Pancreas (tissue), 10 donors: ENCODE measurements at regions not wholly inside any gene's neighbourhood (a gene's known extent, or its start where the extent isn't known, plus 50 kb on each side); places are given as distances from the start of the nearest gene placed in this dataset.

Experiments
- ATAC-seq, 4 donors: fragments of 200-7000 bp; cut with Tn5 transposase; one replicate each; pipeline versions ENCODE4 v1.8.0 to v1.9.1; 2020; ENCODE audit warnings: mild to moderate bottlenecking in 4 of 4, moderate library complexity in 4 of 4
- DNase-seq, 6 donors: peaks; one replicate each; pipeline ENCODE4 v3.0.0-alpha.2; 2020
- FAIRE-seq: peaks from 2 replicates; lab custom pipeline; 2012; peaks lifted over from hg19 to GRCh38; lab: Jason Lieb, UNC
- H3K27ac ChIP-seq, 4 donors: fragments of 200-600 bp; sonication (generic); 1 replicate in 3 of 4; 2 replicates in 1 of 4; pipeline versions ENCODE4 v1.5.0 to v1.8.0; 2020
- H3K27me3 ChIP-seq, 4 donors: fragments of 200-600 bp; one replicate each; pipeline ENCODE4 v1.8.0; 2021
- H3K36me3 ChIP-seq, 3 donors: fragments of 200-600 bp; sonication (generic) in 1 of 3; one replicate each; pipeline versions ENCODE4 v1.5.0 to v1.8.0; 2020 to 2021
- H3K4me1 ChIP-seq, 3 donors: fragments of 200-600 bp; one replicate each; pipeline ENCODE4 v1.8.0; 2021
- H3K4me3 ChIP-seq, 4 donors: fragments of 200-600 bp; sonication (generic) in 2 of 4; one replicate each; pipeline versions ENCODE4 v1.5.0 to v1.8.0; 2020 to 2021
- H3K9me3 ChIP-seq, 4 donors: fragments of 200-600 bp; one replicate each; pipeline ENCODE4 v1.8.0; 2021
- CTCF ChIP-seq, 4 donors: fragments of 200-600 bp; sonication (generic) in 3 of 4; IDR thresholded peaks; one replicate each; pipeline versions ENCODE4 v1.5.0 to v1.8.0; 2021; ENCODE audit warnings: antibody characterized with exemption in 4 of 4
- WGBS, 2 donors: extraction: QIAGEN DNeasy Blood & Tissue Kit; methylation state at CpG; one replicate each; pipeline ENCODE4 v1.1.7; 2013; 5-methylcytosine and 5-hydroxymethylcytosine counted together
- intact Hi-C, 3 donors: fragments of 100-400 bp; cut with DNase I; formaldehyde crosslinking; loops; one replicate each; pipeline versions ENCODE4 v1.11.1 to v1.14.2; 2022
- donor health status: healthy with polysubstance abuse.
- donor health status: DM: no; HTN: no; CAD: no; lungs with moderate emphysema.
- donor health status: DM: no; HTN: no; CAD: no.
- donor health status: control.
- donor health status: control.
- donor health status: Bipolar disorder and iron deficiency.
- donor health status: DM: yes; HTN: yes; CAD: no.
- donor health status: DM: no; HTN: no; CAD: no.
- donor health status: DM: no; HTN: no; CAD: no.
- donor health status: DM: yes; HTN: yes; CAD: no.

- intact Hi-C loops: no loop called here
- no peak overlapping the region for H3K27ac ChIP-seq
- H3K27me3 ChIP-seq: no peaks in the 10 kb centered on the region
- no peaks in the 10 kb centered on the region for H3K4me1 ChIP-seq
- no peak overlapping the region for H3K4me3 ChIP-seq
- 41 to 42% methylated on average over 1 of the region's 1 CpG for WGBS, 2 donors
- no peaks in the 10 kb centered on the region for H3K36me3 ChIP-seq
- H3K9me3 ChIP-seq: no peaks in the 10 kb centered on the region
- TF ChIP-seq CTCF (IDR thresholded peaks at IDR 0.05): no peak
- FAIRE-seq (no peak), ATAC-seq (no peak), DNase-seq (no peak)
Observed at GRCh38 chr2:146579147-146579930, 1265.5 kb upstream of the ACVR2A start.

- TF ChIP-seq CTCF (IDR thresholded peaks at IDR 0.05): no peak
- intact Hi-C loops: no loop called here
- no peak overlapping the region for H3K27ac ChIP-seq
- no peak overlapping the region for H3K4me3 ChIP-seq
- no peak for ATAC-seq
- H3K4me1 ChIP-seq: no peaks in the 10 kb centered on the region
- FAIRE-seq: no peak
- no peak for DNase-seq
- H3K27me3 ChIP-seq: no peaks in the 10 kb centered on the region
- no peaks in the 10 kb centered on the region for H3K36me3 ChIP-seq
- H3K9me3 ChIP-seq: no peaks in the 10 kb centered on the region
- 58 to 61% methylated on average over 8 of the region's 8 CpGs for WGBS, 2 donors
Observed at GRCh38 chr2:146576339-146577111, 1268.3 kb upstream of the ACVR2A start.

GRCh38 chr2:146572598-146572997 lies 1272.2 kb upstream of the ACVR2A start:
- 87 to 88% methylated on average over 1 of the region's 1 CpG for WGBS, 2 donors
- no peaks in the 10 kb centered on the region for H3K4me1 ChIP-seq
- TF ChIP-seq CTCF (IDR thresholded peaks at IDR 0.05): no peak
- no peaks in the 10 kb centered on the region for H3K36me3 ChIP-seq
- no peak overlapping the region for H3K27ac ChIP-seq
- FAIRE-seq (no peak), DNase-seq (no peak), ATAC-seq (no peak)
- no peaks in the 10 kb centered on the region for H3K9me3 ChIP-seq
- intact Hi-C loops: no loop called here
- no peak overlapping the region for H3K4me3 ChIP-seq
- H3K27me3 ChIP-seq: no peaks in the 10 kb centered on the region

- FAIRE-seq: no peak
Observed at GRCh38 chr2:146561996-146562395, 1282.8 kb upstream of the ACVR2A start.

More at GRCh38 chr2:146561996-146562395, 1282.8 kb upstream of the ACVR2A start:
- no peak for TF ChIP-seq CTCF (IDR thresholded peaks at IDR 0.05)
- Histone ChIP-seq H3K9me3 (no peaks in the 10 kb centered on the region), H3K36me3 (no peaks in the 10 kb centered on the region), H3K27ac (no peak overlapping the region), H3K4me3 (no peak overlapping the region), H3K27me3 (no peaks in the 10 kb centered on the region), H3K4me1 (no peaks in the 10 kb centered on the region)
- no peak for DNase-seq
- intact Hi-C loops: no loop called here
- no peak for ATAC-seq
- WGBS, 2 donors: 91 to 96% methylated on average over 1 of the region's 1 CpG
